K562 (cell line): ENCODE measurements at regions not wholly inside any gene's neighbourhood (a gene's known extent, or its start where the extent isn't known, plus 50 kb on each side); places are given as distances from the start of the nearest gene placed in this dataset.
A peak's percentile ranks its signal among the peaks of the same experiment; 100 is the strongest.

Source experiments
- ATF3 ChIP-seq, 2 experiments: fragments of 450-650 bp in 1 of 2; sonication (generic) in 1 of 2; formaldehyde crosslinking in 1 of 2; IDR thresholded peaks in 1 of 2; conservative IDR thresholded peaks in 1 of 2; 2 replicates each; pipeline versions ENCODE4 v1.6.1 to v1.8.1; 2016 to 2023; ENCODE audit warnings: mild to moderate bottlenecking in 2 of 2, moderate library complexity in 2 of 2, inconsistent platforms in 1 of 2, missing genetic modification reagents in 1 of 2
- EP300 ChIP-seq: IDR thresholded peaks from 2 replicates; pipeline ENCODE4 v1.6.1; 2012; ENCODE audit warnings: low read length, improper control_type of control experiment
- HNRNPH1 ChIP-seq: fragments of 200-400 bp; formaldehyde crosslinking; optimal IDR thresholded peaks from 2 replicates; pipeline ENCODE3; 2017; ENCODE audit warnings: low read depth, mild to moderate bottlenecking, low read length, moderate library complexity
- HNRNPLL ChIP-seq: fragments of 200-400 bp; formaldehyde crosslinking; IDR thresholded peaks from 2 replicates; pipeline ENCODE4 v1.6.1; 2017; ENCODE audit warnings: low read length, low read depth, mild to moderate bottlenecking; ENCODE audit not compliant: poor library complexity, severe bottlenecking
- ILK ChIP-seq: fragments of 450-650 bp; IDR thresholded peaks from 2 replicates; pipeline ENCODE4 v1.6.1; 2016; ENCODE audit warnings: missing genetic modification characterization, low read depth, mild to moderate bottlenecking, missing compliant biosample characterization, moderate library complexity, borderline replicate concordance
- KLF6 ChIP-seq: fragments of 250-450 bp; sonication (Bioruptor Pico); IDR thresholded peaks from 2 replicates; pipeline ENCODE4 v1.4.0; 2020; ENCODE audit warnings: mild to moderate bottlenecking, moderate library complexity, borderline replicate concordance
- LCOR ChIP-seq: sonication (generic); formaldehyde crosslinking; IDR thresholded peaks from 2 replicates; pipeline ENCODE4 v1.8.0; 2022; ENCODE audit warnings: mild to moderate bottlenecking, missing genetic modification reagents
- NFXL1 ChIP-seq: fragments of 450-650 bp; formaldehyde crosslinking; IDR thresholded peaks from 2 replicates; pipeline ENCODE4 v1.4.0; 2021; ENCODE audit warnings: mild to moderate bottlenecking
- TAF7 ChIP-seq: fragments of 450-650 bp; IDR thresholded peaks from 2 replicates; pipeline ENCODE4 v1.6.1; 2016; ENCODE audit warnings: missing genetic modification characterization, missing compliant biosample characterization
- ZBTB34 ChIP-seq: fragments of 250-450 bp; sonication (Bioruptor Pico); IDR thresholded peaks from 2 replicates; pipeline ENCODE4 v1.8.0; 2021; ENCODE audit warnings: mild to moderate bottlenecking, moderate library complexity
- ZBTB8A ChIP-seq: fragments of 450-650 bp; IDR thresholded peaks from 2 replicates; pipeline ENCODE4 v1.6.1; 2018; ENCODE audit warnings: mild to moderate bottlenecking, moderate library complexity; ENCODE audit not compliant: partially characterized antibody
- ZKSCAN3 ChIP-seq: fragments of 250-450 bp; sonication (Bioruptor Pico); IDR thresholded peaks from 2 replicates; pipeline ENCODE4 v1.4.0; 2020
- ZNF431 ChIP-seq: sonication (generic); formaldehyde crosslinking; IDR thresholded peaks from 2 replicates; pipeline ENCODE4 v1.8.0; 2022; ENCODE audit warnings: mild to moderate bottlenecking, missing genetic modification reagents
- ZNF518B ChIP-seq: fragments of 250-450 bp; sonication (Bioruptor Pico); IDR thresholded peaks from 2 replicates; pipeline ENCODE4 v1.5.0; 2021; ENCODE audit warnings: mild to moderate bottlenecking, moderate library complexity
- ZNF717 ChIP-seq: fragments of 250-450 bp; sonication (Bioruptor Pico); IDR thresholded peaks from 2 replicates; pipeline ENCODE4 v1.5.0; 2021

- TF ChIP-seq EP300 (no peak), ILK (no peak), LCOR (CRISPR knock-in tag) (no peak), ZNF717 (no peak), ZNF518B (CRISPR knock-in tag) (no peak), ATF3 (IDR thresholded peaks at IDR 0.05) (peak; percentile 47), ATF3 (CRISPR knock-in tag; conservative IDR thresholded peaks at IDR 0.05) (no peak), ZKSCAN3 (CRISPR knock-in tag) (no peak), KLF6 (CRISPR knock-in tag) (no peak), ZBTB8A (no peak), TAF7 (tag) (no peak), ZBTB34 (CRISPR knock-in tag) (no peak), HNRNPH1 (no peak), ZNF431 (CRISPR knock-in tag) (no peak), HNRNPLL (no peak), NFXL1 (CRISPR knock-in tag) (no peak)
Observed at GRCh38 chr12:126926023-126926594, 1340.9 kb upstream of the TMEM132C start (continued).
